H1 (cell line): ENCODE measurements at regions not wholly inside any gene's neighbourhood (a gene's known extent, or its start where the extent isn't known, plus 50 kb on each side); places are given as distances from the start of the nearest gene placed in this dataset.

Experiments used
- CTCF ChIA-PET: fragments of 300-600 bp; sonication (Branson Sonifier 250); formaldehyde crosslinking; loops from one replicate; lab custom pipeline; 2021; ENCODE audit not compliant: partially characterized antibody; lab: Charles Lee
- POLR2A ChIA-PET: fragments of 300-600 bp; sonication (Branson Sonifier 250); formaldehyde crosslinking; loops from one replicate; lab custom pipeline; 2021; ENCODE audit warnings: inconsistent platforms; ENCODE audit not compliant: partially characterized antibody; lab: Charles Lee
- DNase-seq, 2 experiments: peaks; one replicate each; pipeline versions ENCODE4 v3.0.0 to v3.0.0-alpha.2; 2010 to 2022; ENCODE audit warnings: low spot score in 2 of 2, low read depth in 1 of 2, mixed read lengths in 1 of 2
- FAIRE-seq: peaks from 2 replicates; lab custom pipeline; 2011; peaks lifted over from hg19 to GRCh38; lab: Jason Lieb, UNC
- H2AFZ ChIP-seq: 2 replicates; pipeline ENCODE4 v1.8.1; 2012; ENCODE audit warnings: low read length, inconsistent platforms
- H2AK5ac ChIP-seq: 2 replicates; pipeline ENCODE4 v1.6.1; 2013; ENCODE audit warnings: low read depth, low read length
- H2BK120ac ChIP-seq: replicated peaks from 2 replicates; pipeline ENCODE3; 2013; ENCODE audit warnings: low read depth, low read length, inconsistent platforms
- H2BK12ac ChIP-seq: 2 replicates; pipeline ENCODE4 v1.6.1; 2013; ENCODE audit warnings: low read depth, low read length
- H2BK15ac ChIP-seq: 2 replicates; pipeline ENCODE4 v1.6.1; 2013; ENCODE audit warnings: low read length
- H2BK20ac ChIP-seq: 2 replicates; pipeline ENCODE4 v1.6.1; 2013; ENCODE audit warnings: low read length
- H2BK5ac ChIP-seq: 2 replicates; pipeline ENCODE4 v1.6.1; 2013; ENCODE audit warnings: low read depth, low read length
- H3K14ac ChIP-seq: 2 replicates; pipeline ENCODE4 v1.6.1; 2013; ENCODE audit warnings: inconsistent platforms; ENCODE audit not compliant: insufficient read length
- H3K18ac ChIP-seq: 2 replicates; pipeline ENCODE4 v1.6.1; 2013; ENCODE audit warnings: low read length; ENCODE audit errors: extremely low read depth
- H3K23ac ChIP-seq: 2 replicates; pipeline ENCODE4 v1.6.1; 2013; ENCODE audit warnings: inconsistent platforms; ENCODE audit not compliant: insufficient read length
- H3K23me2 ChIP-seq: 2 replicates; pipeline ENCODE4 v1.6.1; 2013; ENCODE audit warnings: low read depth, low read length
- H3K27ac ChIP-seq: 2 replicates; pipeline ENCODE4 v1.6.1; 2011; ENCODE audit warnings: low read depth, low read length, inconsistent platforms
- H3K27me3 ChIP-seq, 4 experiments: replicated peaks in 1 of 4; 1 replicate in 1 of 4; 2 replicates in 3 of 4; pipeline versions ENCODE4 v1.6.1 to v1.8.1; 2011 to 2013; ENCODE audit warnings: low read length in 3 of 4, mild to moderate bottlenecking in 3 of 4, inconsistent platforms in 2 of 4, mixed read lengths in 2 of 4, moderate library complexity in 1 of 4; ENCODE audit not compliant: control insufficient read depth in 3 of 4, insufficient read depth in 3 of 4; ENCODE audit errors: extremely low read depth in 1 of 4
- H3K36me3 ChIP-seq, 4 experiments: 2 replicates each; pipeline versions ENCODE4 v1.6.1 to v1.8.1; 2011 to 2013; ENCODE audit warnings: mild to moderate bottlenecking in 4 of 4, low read length in 3 of 4, moderate library complexity in 2 of 4, control low read depth in 1 of 4, inconsistent platforms in 1 of 4; ENCODE audit not compliant: insufficient read depth in 4 of 4, control insufficient read depth in 2 of 4
- H3K4ac ChIP-seq: replicated peaks from 2 replicates; pipeline ENCODE3; 2013; ENCODE audit warnings: low read length, low read depth, mixed read lengths, inconsistent platforms; ENCODE audit not compliant: insufficient read length
- H3K4me1 ChIP-seq, 4 experiments: replicated peaks in 1 of 4; 1 replicate in 1 of 4; 2 replicates in 3 of 4; pipeline versions ENCODE4 v1.6.1 to v1.8.1; 2011 to 2013; ENCODE audit warnings: low read length in 3 of 4, inconsistent platforms in 2 of 4, mixed read lengths in 1 of 4; ENCODE audit not compliant: insufficient read depth in 4 of 4, control insufficient read depth in 3 of 4
- H3K4me2 ChIP-seq, 2 experiments: 2 replicates each; pipeline versions ENCODE4 v1.6.1 to v1.8.1; 2011 to 2013; ENCODE audit warnings: low read depth in 2 of 2, low read length in 2 of 2, control low read depth in 1 of 2, inconsistent platforms in 1 of 2, mild to moderate bottlenecking in 1 of 2; ENCODE audit not compliant: insufficient read depth in 1 of 2
- H3K4me3 ChIP-seq, 4 experiments: fragments of 200-600, 300-600 bp in 1 of 4; sonication (generic), shearing (Covaris generic), sonication (Bioruptor Twin) in 1 of 4; 2 replicates each; pipeline versions ENCODE4 v1.5.1 to v1.8.1; 2011 to 2016; ENCODE audit warnings: low read length in 4 of 4, low read depth in 3 of 4, control low read depth in 2 of 4, inconsistent platforms in 2 of 4, mild to moderate bottlenecking in 2 of 4, mixed read lengths in 1 of 4, moderate library complexity in 1 of 4; ENCODE audit not compliant: insufficient read depth in 2 of 4; ENCODE audit errors: extremely low read depth in 1 of 4
- H3K56ac ChIP-seq: replicated peaks from 2 replicates; pipeline ENCODE3; 2013; ENCODE audit warnings: low read depth, mild to moderate bottlenecking, mixed read lengths, low read length, inconsistent platforms; ENCODE audit not compliant: insufficient read length
- H3K79me1 ChIP-seq: 2 replicates; pipeline ENCODE4 v1.6.1; 2013; ENCODE audit warnings: low read depth, low read length, control low read depth
- H3K79me2 ChIP-seq, 2 experiments: 2 replicates each; pipeline versions ENCODE4 v1.6.1 to v1.8.1; 2012 to 2013; ENCODE audit warnings: low read length in 2 of 2, mild to moderate bottlenecking in 2 of 2, inconsistent platforms in 1 of 2; ENCODE audit not compliant: insufficient read depth in 2 of 2, control insufficient read depth in 1 of 2
- H3K9ac ChIP-seq, 4 experiments: replicated peaks in 1 of 4; 1 replicate in 1 of 4; 2 replicates in 3 of 4; pipeline versions ENCODE4 v1.6.1 to v1.8.1; 2011 to 2013; ENCODE audit warnings: low read depth in 3 of 4, low read length in 3 of 4, control low read depth in 2 of 4, mild to moderate bottlenecking in 2 of 4, moderate library complexity in 2 of 4, inconsistent platforms in 1 of 4; ENCODE audit errors: extremely low read depth in 1 of 4
- H3K9me3 ChIP-seq, 2 experiments: 2 replicates each; pipeline versions ENCODE4 v1.6.1 to v1.8.1; 2012 to 2013; ENCODE audit warnings: mild to moderate bottlenecking in 2 of 2, moderate library complexity in 2 of 2, control low read depth in 1 of 2, inconsistent platforms in 1 of 2, low read depth in 1 of 2, low read length in 1 of 2, mixed read lengths in 1 of 2; ENCODE audit not compliant: insufficient read depth in 2 of 2
- H4K20me1 ChIP-seq, 2 experiments: replicated peaks in 1 of 2; 2 replicates each; pipeline versions ENCODE3 to v1.8.1; 2011 to 2013; ENCODE audit warnings: inconsistent platforms in 2 of 2, low read length in 2 of 2, mild to moderate bottlenecking in 1 of 2; ENCODE audit not compliant: insufficient read depth in 2 of 2, control insufficient read depth in 1 of 2
- H4K5ac ChIP-seq: 2 replicates; pipeline ENCODE4 v1.6.1; 2013; ENCODE audit warnings: low read length, low read depth, mixed read lengths, inconsistent platforms; ENCODE audit not compliant: insufficient read length
- H4K8ac ChIP-seq: 2 replicates; pipeline ENCODE4 v1.8.0; 2013; ENCODE audit warnings: mild to moderate bottlenecking, moderate library complexity, low read length, inconsistent platforms; ENCODE audit not compliant: insufficient read depth; ENCODE audit errors: extremely low read depth
- H4K91ac ChIP-seq: replicated peaks from 2 replicates; pipeline ENCODE3; 2013; ENCODE audit warnings: low read length, mixed read lengths, inconsistent platforms; ENCODE audit not compliant: insufficient read length
- BRCA1 ChIP-seq: IDR thresholded peaks from 2 replicates; pipeline ENCODE4 v1.6.1; 2012; ENCODE audit warnings: low read depth, low read length, improper control_type of control experiment
- CBX5 ChIP-seq: fragments of 300-800, 300-1000 bp; sonication (generic); IDR thresholded peaks from 2 replicates; pipeline ENCODE4 v1.7.1; 2016; ENCODE audit warnings: antibody characterized with exemption, low read length, low read depth
- JUN ChIP-seq: IDR thresholded peaks from 2 replicates; pipeline ENCODE4 v1.6.1; 2011; ENCODE audit warnings: low read depth, mild to moderate bottlenecking, improper control_type of control experiment, low read length
- KDM4A ChIP-seq: IDR thresholded peaks from one replicate; pipeline ENCODE4 v1.7.1; 2012; ENCODE audit warnings: low read depth, mild to moderate bottlenecking, moderate library complexity, low read length, inconsistent platforms; ENCODE audit not compliant: severe bottlenecking
- KDM5A ChIP-seq: fragments of 200-600 bp; IDR thresholded peaks from 2 replicates; pipeline ENCODE4 v1.7.1; 2012; ENCODE audit warnings: mild to moderate bottlenecking, low read length, inconsistent platforms, mixed read lengths
- POLR2AphosphoS5 ChIP-seq: IDR thresholded peaks from 2 replicates; pipeline ENCODE4 v1.6.1; 2011; ENCODE audit warnings: low read depth, low read length
- SIRT6 ChIP-seq: IDR thresholded peaks from one replicate; pipeline ENCODE4 v1.7.1; 2012; ENCODE audit warnings: low read length, inconsistent platforms
- TCF12 ChIP-seq: IDR thresholded peaks from 2 replicates; pipeline ENCODE4 v1.6.1; 2011; ENCODE audit warnings: low read depth, mild to moderate bottlenecking, low read length
- YY1 ChIP-seq: IDR thresholded peaks from 2 replicates; pipeline ENCODE4 v1.6.1; 2011; ENCODE audit warnings: low read depth, mild to moderate bottlenecking, low read length
- WGBS, 2 experiments: shearing (Covaris generic) in 1 of 2; methylation state at CpG; one replicate each; pipeline versions ENCODE4 v1.1.6 to v1.1.7; 2013 to 2015; ENCODE audit warnings: low lambda C conversion rate in 2 of 2, mixed read lengths in 2 of 2, inconsistent platforms in 1 of 2, low coverage in 1 of 2, missing lambda C conversion rate in 1 of 2; ENCODE audit not compliant: insufficient replicate concordance in 2 of 2, insufficient coverage in 1 of 2, insufficient read length in 1 of 2; ENCODE audit errors: extremely low coverage in 1 of 2, missing lambda C conversion rate in 1 of 2; 5-methylcytosine and 5-hydroxymethylcytosine counted together

- no peak for TF ChIP-seq KDM5A
- TF ChIP-seq, all 59 proteins: peak for 0
Observed at GRCh38 chr9:18182636-18183035, 291.3 kb upstream of the ADAMTSL1 start (continued).

- Histone ChIP-seq H3K36me3 (no peaks in the 10 kb centered on the region), H4K91ac (no peak overlapping the region), H3K23ac (no peak overlapping the region), H4K5ac (no peak overlapping the region), H3K56ac (no peak overlapping the region), H3K27ac (no peak overlapping the region), H4K8ac (no peak overlapping the region), H3K9me3 (no peaks in the 10 kb centered on the region; a peak in 1 of 4 replicates), H3K27me3 (no peaks in the 10 kb centered on the region), H3K79me2 (no peaks in the 10 kb centered on the region), H3K14ac (no peak overlapping the region), H3K4ac (no peak overlapping the region), H2AFZ (no peak overlapping the region), H4K20me1 (no peaks in the 10 kb centered on the region), H2BK20ac (no peak overlapping the region), H3K4me2 (no peak overlapping the region), H2BK5ac (no peak overlapping the region), H2BK12ac (no peak overlapping the region), H3K18ac (no peak overlapping the region), H2BK120ac (no peak overlapping the region), H3K79me1 (no peaks in the 10 kb centered on the region), H3K4me1 (no peaks in the 10 kb centered on the region), H3K9ac (no peak overlapping the region), H3K4me3 (no peak overlapping the region)
- DNase-seq, result no peak
- CTCF ChIA-PET, result no interaction called here
- WGBS, 2 experiments, result 84% methylated on average over 3 of the region's 3 CpGs; no CpG with 5 or more reads in 1 of the 2 experiments
- TF ChIP-seq POLR2AphosphoS5 (no peak), CBX5 (no peak), JUN (no peak), SIRT6 (no peak), YY1 (no peak), BRCA1 (no peak), KDM4A (no peak), TCF12 (no peak)
- TF ChIP-seq, all 59 proteins: peak for 0
- H2AK5ac ChIP-seq, result no peak overlapping the region
- POLR2A ChIA-PET, result no interaction called here
- FAIRE-seq, result no peak
- H2BK15ac ChIP-seq, result no peak overlapping the region
- no peaks in the 10 kb centered on the region; the same call in 1 of the 2 replicates for H3K23me2 ChIP-seq
Observed at GRCh38 chr9:18183974-18184373, 290.0 kb upstream of the ADAMTSL1 start.
